Hippocampal formation (tissue), 2 donors: ENCODE measurements at regions not wholly inside any gene's neighbourhood (a gene's known extent, or its start where the extent isn't known, plus 50 kb on each side); places are given as distances from the start of the nearest gene placed in this dataset.
A peak's percentile ranks its signal among the peaks of the same experiment; 100 is the strongest.

ENCODE experiments used
- DNase-seq, 2 donors: peaks; one replicate each; lab custom pipeline; 2025; lab: John Stamatoyannopoulos, UW

DNA sequence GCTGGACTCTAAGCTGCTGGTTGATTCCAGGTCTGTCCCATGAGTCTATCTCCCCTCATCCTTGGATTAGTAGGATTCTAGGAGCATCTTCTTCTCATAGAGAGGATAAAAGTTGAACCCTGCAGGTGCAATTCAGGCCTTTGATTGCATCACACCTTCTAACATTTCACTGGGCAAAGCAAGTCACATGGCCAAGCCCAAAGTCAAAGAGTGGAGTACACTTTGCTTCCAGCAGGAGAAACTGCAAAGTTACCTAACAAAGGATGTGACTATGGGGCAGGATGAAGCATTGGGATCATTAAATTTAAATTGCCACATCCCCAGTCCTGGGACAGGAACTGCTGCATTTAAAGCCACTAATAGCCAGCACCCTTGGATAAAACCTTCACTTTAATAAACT, 51.0 kb upstream of the EGFLAM start:
- DNase-seq, result no peak

DNA sequence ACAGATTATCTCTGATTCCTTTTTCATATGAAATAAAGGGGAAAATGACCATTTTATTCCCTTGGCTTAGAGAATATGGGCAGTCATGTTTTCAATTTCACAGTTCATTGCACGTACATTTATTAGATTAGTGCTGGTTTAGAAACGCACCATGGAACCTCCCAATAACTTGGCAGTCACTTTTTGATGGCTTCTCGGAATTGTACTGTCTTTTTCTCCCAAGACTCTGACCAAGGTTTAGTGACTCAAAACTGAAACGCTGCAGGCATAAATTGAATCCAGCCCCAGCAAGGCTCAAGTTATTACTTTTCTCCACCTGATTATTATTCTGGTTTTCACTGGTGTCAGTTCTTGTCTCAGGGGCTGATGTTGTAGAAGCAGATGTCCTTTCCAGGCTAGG, 55.6 kb upstream of the EGFLAM start:
- DNase-seq, result no peak

GRCh38 chr5:38200872-38201557, 57.3 kb upstream of the EGFLAM start:
- no peak for DNase-seq

GRCh38 chr5:38197118-38197517, 61.2 kb upstream of the EGFLAM start:
- DNase-seq, result no peak

DNA sequence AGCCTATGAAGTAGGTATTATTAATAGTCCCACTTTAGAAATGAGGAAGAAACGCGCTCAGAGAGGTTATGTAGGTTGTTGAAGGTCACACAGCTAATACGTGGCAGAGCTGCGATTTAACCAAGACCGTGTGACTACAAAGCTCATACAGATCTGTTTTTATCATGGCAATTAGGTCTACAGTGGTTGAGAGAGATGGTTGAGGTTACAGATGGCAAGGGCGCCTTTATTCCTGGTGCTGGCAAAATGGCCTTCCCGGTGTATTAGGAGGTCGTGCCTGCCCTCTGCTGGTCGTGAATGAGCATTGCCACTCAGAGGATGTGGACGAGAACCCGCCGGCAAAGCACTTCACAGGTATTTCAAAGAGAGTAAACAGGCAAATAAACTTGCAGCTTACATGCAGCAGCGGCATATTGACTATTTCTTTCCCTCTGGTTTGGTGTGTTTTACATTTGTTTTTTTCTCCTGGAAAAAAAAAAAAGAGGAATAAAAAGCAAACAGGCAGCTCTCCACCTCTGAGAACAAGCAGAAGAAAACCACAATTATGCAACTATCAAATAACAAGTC, 65.3 kb upstream of the EGFLAM start:
- DNase-seq, result peak; percentile 56 to 65

DNA sequence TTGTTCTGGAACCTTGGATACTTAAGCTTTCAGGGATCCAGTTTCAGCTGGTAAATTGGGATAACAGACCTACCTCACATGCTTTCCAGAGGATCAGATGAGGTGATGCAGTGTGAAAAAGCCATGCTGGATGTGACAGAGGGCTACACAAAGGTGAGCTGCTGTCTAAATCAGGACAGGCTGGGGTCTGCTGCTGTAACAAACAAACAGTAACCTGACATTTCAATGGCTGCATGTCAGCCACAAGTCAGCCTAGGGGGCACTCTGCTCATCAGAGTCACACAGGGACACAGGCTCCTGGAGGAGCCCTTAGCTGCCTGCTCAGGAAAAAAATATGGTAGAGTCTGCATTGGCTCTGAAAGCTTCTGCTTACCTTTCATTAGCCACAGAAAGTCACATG, 66.7 kb upstream of the EGFLAM start:
- no peak for DNase-seq

DNA sequence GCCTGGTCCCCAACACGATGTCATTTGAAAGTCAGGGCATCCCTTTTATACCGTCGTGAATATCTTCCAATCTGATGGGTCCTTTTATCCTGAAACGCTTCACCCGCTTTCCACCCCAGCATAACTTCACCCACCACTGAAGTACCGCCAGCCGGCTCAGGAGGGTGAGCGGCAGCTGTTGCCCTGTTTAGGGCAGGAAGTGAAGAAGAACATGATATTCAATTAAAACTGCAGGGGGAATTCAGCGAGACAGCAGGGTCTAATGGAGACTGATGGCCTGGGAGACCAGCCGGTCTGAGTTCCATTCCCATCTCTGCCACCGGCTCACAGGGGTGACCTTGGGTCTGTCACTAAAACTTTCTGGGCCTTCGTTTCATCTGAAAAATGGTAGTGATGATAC, 68.2 kb upstream of the EGFLAM start:
- no peak for DNase-seq

DNA sequence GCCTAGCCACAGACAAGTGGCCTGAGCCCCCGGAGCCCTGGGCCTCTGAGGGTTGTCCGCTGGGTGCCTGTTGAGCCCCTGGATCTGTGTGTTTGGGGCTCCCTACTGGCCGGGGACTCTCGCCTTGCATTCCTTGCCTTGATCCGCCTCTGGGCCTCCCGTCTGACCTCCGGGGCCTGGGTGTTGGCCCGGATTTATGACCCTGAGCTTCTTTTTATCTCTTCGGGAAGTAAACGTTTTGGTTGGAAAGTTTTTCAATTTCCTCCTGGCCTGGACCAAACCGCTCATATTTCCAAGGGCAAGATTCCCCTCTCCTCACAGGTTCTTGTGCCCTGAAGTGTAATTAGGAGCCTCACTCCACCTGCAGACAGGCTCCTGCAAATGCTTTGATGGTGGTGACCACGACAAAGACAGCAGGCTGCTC, 69.3 kb upstream of the EGFLAM start:
- DNase-seq, result no peak

DNA sequence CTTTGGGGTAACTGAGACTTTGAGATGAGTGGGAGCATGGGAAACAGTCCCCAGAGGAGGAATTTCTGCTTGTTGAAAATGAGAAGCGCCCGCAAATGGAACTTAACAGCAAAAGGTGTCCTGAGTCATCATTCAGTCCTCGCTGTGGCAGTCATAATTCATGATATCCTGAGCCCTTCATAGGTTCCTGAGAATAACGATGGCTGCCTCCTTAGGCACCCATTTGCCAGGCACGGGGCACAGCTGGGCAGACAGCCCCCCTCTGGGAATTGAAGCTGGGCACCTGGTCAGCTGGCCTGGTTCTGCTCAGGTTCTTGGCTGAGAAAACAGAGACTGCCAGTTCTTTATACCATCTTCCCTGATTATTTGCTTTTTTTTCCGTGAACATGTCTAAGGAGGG, 69.8 kb upstream of the EGFLAM start:
- no peak for DNase-seq

DNA sequence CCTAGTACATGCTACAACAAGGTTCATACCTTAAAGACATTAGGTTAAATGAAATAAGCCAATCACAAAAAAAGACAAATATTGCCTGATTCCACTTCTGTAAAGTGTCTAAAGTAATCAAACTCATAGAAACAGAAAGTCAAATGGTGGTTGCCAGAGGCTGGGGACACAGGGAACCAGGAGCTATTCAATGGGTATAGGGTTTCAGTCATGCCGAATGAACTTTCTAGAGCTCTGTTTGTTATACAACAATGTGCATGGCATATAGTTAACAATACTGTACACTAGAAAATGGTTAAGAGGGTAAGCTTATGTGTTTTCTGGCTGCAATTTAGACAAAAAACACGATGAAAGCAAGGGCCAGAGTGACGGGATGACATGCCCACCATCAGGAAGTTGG, 70.8 kb upstream of the EGFLAM start:
- no peak for DNase-seq

- no peak for DNase-seq
These were observed 73.7 kb upstream of the EGFLAM start for GRCh38 chr5:38184627-38185026.

GRCh38 chr5:38182991-38183390, 75.4 kb upstream of the EGFLAM start:
- no peak for DNase-seq

GRCh38 chr5:38168029-38168428, 90.3 kb upstream of the EGFLAM start:
- DNase-seq, result no peak

- DNase-seq, result no peak
These were observed 90.8 kb upstream of the EGFLAM start for GRCh38 chr5:38167562-38167996.

DNA sequence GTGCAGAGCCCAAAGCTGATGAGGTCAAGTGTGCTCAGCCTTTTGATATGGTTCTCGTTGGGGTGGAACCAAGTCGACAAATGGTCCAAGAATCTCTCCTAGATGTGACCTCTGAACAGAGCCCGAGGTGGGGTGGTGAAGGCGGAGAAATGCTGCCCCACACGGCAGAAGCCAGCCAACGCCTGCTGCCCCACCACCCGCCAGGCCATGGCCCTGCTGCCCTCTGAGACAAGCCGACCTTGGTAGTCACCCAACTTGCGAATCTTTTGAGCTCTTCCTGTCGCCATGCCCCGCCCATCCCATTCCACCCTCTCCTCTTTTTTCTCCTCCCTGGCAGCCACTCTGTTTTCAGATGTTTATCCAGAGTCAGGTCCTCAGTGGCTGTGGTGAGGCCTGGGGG, 91.5 kb upstream of the EGFLAM start:
- DNase-seq, result no peak

DNA sequence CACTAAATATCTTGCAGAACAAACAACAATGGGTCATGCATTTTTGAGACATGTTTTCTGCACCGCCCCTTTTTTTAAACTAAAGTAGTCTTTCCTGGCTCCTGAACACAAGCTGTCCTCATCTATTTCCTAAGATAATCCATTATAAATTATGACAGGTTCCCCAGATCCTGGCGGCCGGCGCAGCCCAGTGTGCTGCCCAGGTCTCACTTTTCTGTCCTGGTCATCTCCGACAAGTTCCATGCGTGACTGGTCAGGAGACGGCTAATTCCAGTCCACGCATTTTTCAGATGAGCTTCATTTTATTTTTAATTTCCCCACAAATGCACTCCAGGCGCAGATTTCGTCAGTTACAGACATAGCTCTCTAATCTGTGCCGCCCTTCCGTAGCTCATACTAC, 92.9 kb upstream of the EGFLAM start:
- DNase-seq, result no peak

- no peak for DNase-seq
These were observed 93.5 kb upstream of the EGFLAM start for GRCh38 chr5:38164776-38165399.

DNA sequence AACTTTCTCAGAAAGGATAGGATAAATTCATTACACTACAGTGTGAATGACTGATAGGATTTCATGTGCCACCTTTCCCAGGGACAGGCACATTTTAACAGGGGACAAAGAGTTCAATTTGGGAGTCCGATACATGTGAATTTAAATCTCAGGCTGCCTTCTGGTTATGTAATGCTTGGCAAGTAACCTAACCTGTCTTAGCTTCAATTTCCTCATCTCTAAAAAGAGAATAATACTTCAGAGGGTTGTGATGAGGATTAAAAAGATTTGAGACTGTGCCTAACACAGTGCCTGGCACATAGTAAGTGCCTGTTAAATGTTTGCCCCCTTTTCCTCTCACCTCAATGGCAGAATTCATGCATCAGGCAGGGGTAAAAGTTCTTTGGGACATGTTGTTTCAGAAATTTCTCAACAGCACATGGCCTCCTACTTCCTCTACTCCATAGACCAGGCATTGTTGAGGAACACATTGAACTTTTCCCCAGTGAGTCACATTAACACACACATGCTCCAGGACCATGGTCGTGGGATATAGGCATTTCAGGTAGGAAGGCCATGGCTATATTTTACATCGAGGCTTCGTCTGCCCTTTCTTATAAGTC, 94.6 kb upstream of the EGFLAM start:
- no peak for DNase-seq

GRCh38 chr5:38162625-38163024, 95.7 kb upstream of the EGFLAM start:
- DNase-seq, result no peak

DNA sequence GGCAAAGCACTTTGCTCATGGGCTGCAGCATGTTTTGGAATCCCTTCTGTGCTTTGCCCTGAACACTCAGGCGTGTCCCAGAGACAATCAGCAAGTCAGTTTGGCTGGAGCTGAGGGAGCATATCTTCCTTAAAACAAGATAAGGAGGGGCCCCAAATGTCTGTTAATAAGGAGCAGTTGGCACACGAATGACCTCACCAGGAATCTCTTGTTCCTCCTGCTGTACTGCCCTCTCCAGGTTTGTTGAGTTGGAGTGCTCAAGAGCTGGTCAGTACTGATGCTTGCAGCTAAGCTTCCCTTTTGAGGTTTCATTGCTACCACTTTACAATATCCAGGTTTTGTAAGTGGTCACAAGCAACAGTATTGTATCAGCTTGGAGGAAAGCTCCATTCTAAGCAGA, 101.3 kb upstream of the EGFLAM start:
- DNase-seq, result no peak

DNA sequence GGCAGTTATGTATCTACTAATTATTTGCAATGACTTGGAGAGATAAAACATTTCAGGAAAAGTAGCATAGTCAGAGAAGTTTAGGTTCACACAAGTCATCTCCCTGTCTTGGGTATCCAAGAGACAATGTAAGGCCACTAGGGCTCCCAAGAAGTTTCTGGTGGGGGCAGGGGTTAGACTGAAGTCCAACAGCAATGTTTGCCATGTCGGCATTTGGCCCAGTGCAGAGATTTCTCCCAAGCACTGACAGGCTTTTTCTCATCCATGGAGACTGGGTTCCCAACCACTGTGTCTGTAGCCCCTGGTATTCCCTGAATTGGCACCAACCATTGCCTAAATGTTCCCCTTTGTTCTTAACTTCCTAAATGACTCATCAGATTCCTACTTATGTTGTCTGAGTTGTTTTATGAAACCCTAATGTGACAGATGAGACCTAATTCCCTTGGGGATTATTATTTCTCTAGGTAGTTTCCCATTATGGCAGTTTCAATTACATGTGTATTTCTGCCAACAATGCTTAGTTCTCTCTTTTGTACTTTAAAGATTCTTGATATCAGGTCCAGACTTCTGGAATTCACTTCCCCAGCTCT, 103.6 kb upstream of the EGFLAM start:
- no peak for DNase-seq

DNA sequence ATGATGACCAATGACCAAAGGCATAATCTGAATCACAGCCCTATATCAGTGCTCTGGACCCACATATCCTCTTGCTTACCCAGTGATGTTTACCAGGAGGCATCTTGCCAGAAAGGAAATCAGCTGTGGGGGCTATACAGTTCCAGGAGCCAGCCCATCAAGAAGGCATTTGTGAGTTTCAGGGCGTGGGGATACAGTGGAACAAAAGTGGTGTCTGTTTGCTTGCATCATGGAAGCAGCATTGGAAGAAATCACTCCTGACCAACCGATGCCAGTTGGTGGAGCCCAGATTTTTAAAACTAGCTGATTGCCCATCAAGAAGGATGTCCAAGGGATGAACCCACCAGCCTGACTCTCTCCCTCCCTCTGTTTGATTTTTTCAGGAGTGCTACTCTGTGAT, 106.5 kb upstream of the EGFLAM start:
- no peak for DNase-seq

GRCh38 chr5:38149815-38150195, 108.6 kb upstream of the EGFLAM start:
- no peak for DNase-seq
